ENCODE measurements at regions not wholly inside any gene's neighbourhood (a gene's known extent, or its start where the extent isn't known, plus 50 kb on each side); places are given as distances from the start of the nearest gene placed in this dataset.

GRCh38 chr10:94217411-94217810 is 145.3 kb downstream of the NOC3L start:
- no peak overlapping the region for H3K4me2 ChIP-seq (ENCODE audit: low read length)
- no peak overlapping the region for H3K4me3 ChIP-seq (ENCODE audit: low read length)
- peaks cover 18% of the 10 kb centered on the region for H3K4me1 ChIP-seq (ENCODE audit: control insufficient read depth, insufficient read depth, low read length)
- no peaks in the 10 kb centered on the region for H3K36me3 ChIP-seq (ENCODE audit: insufficient read depth, low read length)
- H3K9ac ChIP-seq (ENCODE audit: low read depth, low read length) = no peak overlapping the region
- no peaks in the 10 kb centered on the region for H3K9me3 ChIP-seq (replicated peaks; ENCODE audit: low read length)
- H3K27me3 ChIP-seq (ENCODE audit: control insufficient read depth, insufficient read depth, low read length) = no peaks in the 10 kb centered on the region

- no peak overlapping the region for H3K9ac ChIP-seq (ENCODE audit: low read depth, low read length)
- H3K4me3 ChIP-seq (ENCODE audit: low read length) = no peak overlapping the region
- H3K9me3 ChIP-seq (replicated peaks; ENCODE audit: low read length) = no peaks in the 10 kb centered on the region
- H3K4me1 ChIP-seq (ENCODE audit: control insufficient read depth, insufficient read depth, low read length) = peaks cover 8% of the 10 kb centered on the region
- no peaks in the 10 kb centered on the region for H3K36me3 ChIP-seq (ENCODE audit: insufficient read depth, low read length)
- no peaks in the 10 kb centered on the region for H3K27me3 ChIP-seq (ENCODE audit: control insufficient read depth, insufficient read depth, low read length)
- no peak overlapping the region for H3K4me2 ChIP-seq (ENCODE audit: low read length)
Measured at GRCh38 chr10:94218493-94219183, 144.1 kb downstream of the NOC3L start.

- H3K4me1 ChIP-seq (ENCODE audit: control insufficient read depth, insufficient read depth, low read length) = peaks cover 18% of the 10 kb centered on the region
- no peaks in the 10 kb centered on the region for H3K27me3 ChIP-seq (ENCODE audit: control insufficient read depth, insufficient read depth, low read length)
- no peak overlapping the region for H3K4me3 ChIP-seq (ENCODE audit: low read length)
Measured at GRCh38 chr10:94219829-94220228, 142.9 kb downstream of the NOC3L start.

GRCh38 chr10:94220717-94221116 is 142.0 kb downstream of the NOC3L start:
- Histone ChIP-seq H3K4me1 (ENCODE audit: control insufficient read depth, insufficient read depth, low read length) (peaks cover 23% of the 10 kb centered on the region), H3K4me3 (ENCODE audit: low read length) (no peak overlapping the region), H3K4me2 (ENCODE audit: low read length) (no peak overlapping the region), H3K9me3 (replicated peaks; ENCODE audit: low read length) (no peaks in the 10 kb centered on the region), H3K36me3 (ENCODE audit: insufficient read depth, low read length) (no peaks in the 10 kb centered on the region), H3K9ac (ENCODE audit: low read depth, low read length) (no peak overlapping the region), H3K27me3 (ENCODE audit: control insufficient read depth, insufficient read depth, low read length) (no peaks in the 10 kb centered on the region)

More at GRCh38 chr10:94219829-94220228, 142.9 kb downstream of the NOC3L start:
- H3K4me2 ChIP-seq (ENCODE audit: low read length) = no peak overlapping the region
- H3K9ac ChIP-seq (ENCODE audit: low read depth, low read length) = no peak overlapping the region
- no peaks in the 10 kb centered on the region for H3K36me3 ChIP-seq (ENCODE audit: insufficient read depth, low read length)
- no peaks in the 10 kb centered on the region for H3K9me3 ChIP-seq (replicated peaks; ENCODE audit: low read length)

- Histone ChIP-seq H3K36me3 (ENCODE audit: insufficient read depth, low read length) (no peaks in the 10 kb centered on the region), H3K4me2 (ENCODE audit: low read length) (no peak overlapping the region), H3K4me1 (ENCODE audit: control insufficient read depth, insufficient read depth, low read length) (peaks cover 23% of the 10 kb centered on the region), H3K27me3 (ENCODE audit: control insufficient read depth, insufficient read depth, low read length) (no peaks in the 10 kb centered on the region), H3K4me3 (ENCODE audit: low read length) (no peak overlapping the region), H3K9me3 (replicated peaks; ENCODE audit: low read length) (no peaks in the 10 kb centered on the region), H3K9ac (ENCODE audit: low read depth, low read length) (no peak overlapping the region)
Measured at GRCh38 chr10:94223702-94224370, 138.9 kb downstream of the NOC3L start.

GRCh38 chr10:94224656-94225055 is 138.1 kb downstream of the NOC3L start:
- Histone ChIP-seq H3K4me3 (ENCODE audit: low read length) (no peak overlapping the region), H3K4me1 (ENCODE audit: control insufficient read depth, insufficient read depth, low read length) (peaks cover 20% of the 10 kb centered on the region), H3K9ac (ENCODE audit: low read depth, low read length) (no peak overlapping the region), H3K9me3 (replicated peaks; ENCODE audit: low read length) (no peaks in the 10 kb centered on the region), H3K4me2 (ENCODE audit: low read length) (no peak overlapping the region), H3K27me3 (ENCODE audit: control insufficient read depth, insufficient read depth, low read length) (no peaks in the 10 kb centered on the region), H3K36me3 (ENCODE audit: insufficient read depth, low read length) (no peaks in the 10 kb centered on the region)

GRCh38 chr10:94225589-94225988 is 137.2 kb downstream of the NOC3L start:
- Histone ChIP-seq H3K27me3 (ENCODE audit: control insufficient read depth, insufficient read depth, low read length) (no peaks in the 10 kb centered on the region), H3K4me1 (ENCODE audit: control insufficient read depth, insufficient read depth, low read length) (peaks cover 15% of the 10 kb centered on the region), H3K4me3 (ENCODE audit: low read length) (no peak overlapping the region), H3K9ac (ENCODE audit: low read depth, low read length) (no peak overlapping the region), H3K9me3 (replicated peaks; ENCODE audit: low read length) (no peaks in the 10 kb centered on the region), H3K4me2 (ENCODE audit: low read length) (no peak overlapping the region), H3K36me3 (ENCODE audit: insufficient read depth, low read length) (no peaks in the 10 kb centered on the region)

GRCh38 chr10:94230134-94230785 is 132.5 kb downstream of the NOC3L start:
- no peaks in the 10 kb centered on the region for H3K27me3 ChIP-seq (ENCODE audit: control insufficient read depth, insufficient read depth, low read length)

GRCh38 chr10:94232711-94233383 is 129.9 kb downstream of the NOC3L start:
- no peak overlapping the region for H3K9ac ChIP-seq (ENCODE audit: low read depth, low read length)
- H3K9me3 ChIP-seq (replicated peaks; ENCODE audit: low read length) = no peaks in the 10 kb centered on the region
- no peaks in the 10 kb centered on the region for H3K36me3 ChIP-seq (ENCODE audit: insufficient read depth, low read length)

More at GRCh38 chr10:94230134-94230785, 132.5 kb downstream of the NOC3L start:
- Histone ChIP-seq H3K9ac (ENCODE audit: low read depth, low read length) (no peak overlapping the region), H3K4me1 (ENCODE audit: control insufficient read depth, insufficient read depth, low read length) (peaks cover 5% of the 10 kb centered on the region), H3K4me3 (ENCODE audit: low read length) (no peak overlapping the region), H3K36me3 (ENCODE audit: insufficient read depth, low read length) (no peaks in the 10 kb centered on the region), H3K9me3 (replicated peaks; ENCODE audit: low read length) (no peaks in the 10 kb centered on the region), H3K4me2 (ENCODE audit: low read length) (no peak overlapping the region)

GRCh38 chr10:94235461-94235860 is 127.3 kb downstream of the NOC3L start:
- no peak overlapping the region for H3K9ac ChIP-seq (ENCODE audit: low read depth, low read length)
- H3K27me3 ChIP-seq (ENCODE audit: control insufficient read depth, insufficient read depth, low read length) = no peaks in the 10 kb centered on the region
- peaks cover 8% of the 10 kb centered on the region for H3K4me1 ChIP-seq (ENCODE audit: control insufficient read depth, insufficient read depth, low read length)
- no peaks in the 10 kb centered on the region for H3K9me3 ChIP-seq (replicated peaks; ENCODE audit: low read length)
- no peak overlapping the region for H3K4me2 ChIP-seq (ENCODE audit: low read length)
- H3K36me3 ChIP-seq (ENCODE audit: insufficient read depth, low read length) = no peaks in the 10 kb centered on the region
- H3K4me3 ChIP-seq (ENCODE audit: low read length) = no peak overlapping the region

More at GRCh38 chr10:94232711-94233383, 129.9 kb downstream of the NOC3L start:
- Histone ChIP-seq H3K4me1 (ENCODE audit: control insufficient read depth, insufficient read depth, low read length) (peaks cover 8% of the 10 kb centered on the region), H3K27me3 (ENCODE audit: control insufficient read depth, insufficient read depth, low read length) (no peaks in the 10 kb centered on the region), H3K4me2 (ENCODE audit: low read length) (no peak overlapping the region), H3K4me3 (ENCODE audit: low read length) (no peak overlapping the region)

GRCh38 chr10:94238006-94238617 is 124.6 kb downstream of the NOC3L start:
- Histone ChIP-seq H3K4me3 (ENCODE audit: low read length) (no peak overlapping the region), H3K36me3 (ENCODE audit: insufficient read depth, low read length) (no peaks in the 10 kb centered on the region), H3K4me2 (ENCODE audit: low read length) (no peak overlapping the region), H3K4me1 (ENCODE audit: control insufficient read depth, insufficient read depth, low read length) (peaks cover 8% of the 10 kb centered on the region), H3K27me3 (ENCODE audit: control insufficient read depth, insufficient read depth, low read length) (no peaks in the 10 kb centered on the region), H3K9ac (ENCODE audit: low read depth, low read length) (no peak overlapping the region), H3K9me3 (replicated peaks; ENCODE audit: low read length) (no peaks in the 10 kb centered on the region)

Measured in skeletal muscle satellite cell (primary cell).